Loucy (cell line): ENCODE measurements at regions not wholly inside any gene's neighbourhood (a gene's known extent, or its start where the extent isn't known, plus 50 kb on each side); places are given as distances from the start of the nearest gene placed in this dataset.

Experiments used
- H2AFZ ChIP-seq: fragments of 200-600 bp; sonication (generic); 2 replicates; pipeline ENCODE4 v1.6.0; 2016; ENCODE audit warnings: antibody characterized with exemption, mild to moderate bottlenecking, low read length, moderate library complexity
- H3F3A ChIP-seq: fragments of 200-600 bp; 2 replicates; pipeline ENCODE4 v1.6.0; 2016; ENCODE audit warnings: antibody characterized with exemption, low read depth, mild to moderate bottlenecking
- H3K27me3 ChIP-seq: fragments of 200-600 bp; sonication (generic); 2 replicates; pipeline ENCODE4 v1.6.1; 2014; ENCODE audit warnings: low read length, mild to moderate bottlenecking; ENCODE audit not compliant: insufficient read depth, poor library complexity, severe bottlenecking
- H3K36me3 ChIP-seq: fragments of 200-600 bp; sonication (generic); 2 replicates; pipeline ENCODE4 v1.6.1; 2016; ENCODE audit warnings: low read length; ENCODE audit not compliant: insufficient read depth
- H3K4me1 ChIP-seq: fragments of 200-600 bp; sonication (generic); 2 replicates; pipeline ENCODE4 v1.5.1; 2014; ENCODE audit warnings: low read length, mild to moderate bottlenecking; ENCODE audit not compliant: insufficient read depth, poor library complexity, severe bottlenecking
- H3K4me2 ChIP-seq: fragments of 200-600 bp; sonication (generic); 2 replicates; pipeline ENCODE4 v1.6.0; 2014; ENCODE audit warnings: antibody characterized with exemption, low read length, low read depth, mild to moderate bottlenecking; ENCODE audit not compliant: poor library complexity, severe bottlenecking
- H3K4me3 ChIP-seq: fragments of 200-600 bp; sonication (generic); 2 replicates; pipeline ENCODE4 v1.5.1; 2014; ENCODE audit warnings: low read length, mild to moderate bottlenecking, mixed read lengths; ENCODE audit not compliant: poor library complexity, severe bottlenecking
- H3K79me2 ChIP-seq: fragments of 200-600 bp; sonication (generic); 2 replicates; pipeline ENCODE4 v1.6.1; 2014; ENCODE audit warnings: low read length; ENCODE audit not compliant: insufficient read depth
- H3K9ac ChIP-seq: fragments of 200-600 bp; sonication (generic); 2 replicates; pipeline ENCODE4 v1.6.0; 2014; ENCODE audit warnings: mild to moderate bottlenecking, low read depth, low read length, moderate library complexity; ENCODE audit not compliant: poor library complexity, severe bottlenecking
- H3K9me2 ChIP-seq: fragments of 200-600 bp; sonication (generic); replicated peaks from 2 replicates; pipeline ENCODE4 v1.6.1; 2016; ENCODE audit warnings: low read depth, low read length, mixed read lengths
- H3K9me3 ChIP-seq: fragments of 200-600 bp; sonication (generic); 2 replicates; pipeline ENCODE4 v1.6.1; 2014; ENCODE audit warnings: mild to moderate bottlenecking, antibody characterized with exemption, low read length, low read depth; ENCODE audit not compliant: insufficient read depth
- H4K20me1 ChIP-seq: fragments of 200-600 bp; sonication (generic); 2 replicates; pipeline ENCODE4 v1.6.0; 2014; ENCODE audit warnings: antibody characterized with exemption, low read length, mild to moderate bottlenecking; ENCODE audit not compliant: insufficient read depth, poor library complexity, severe bottlenecking
- EZH2phosphoT487 ChIP-seq: fragments of 200-600 bp; IDR thresholded peaks from 2 replicates; pipeline ENCODE4 v1.6.1; 2018; ENCODE audit warnings: antibody characterized with exemption, mild to moderate bottlenecking, moderate library complexity, borderline replicate concordance
- TF ChIP-seq, protein P1 (sequence below): fragments of 200-600 bp; sonication (generic); conservative IDR thresholded peaks from 2 replicates; pipeline ENCODE4 v1.5.1; 2014; ENCODE audit warnings: mild to moderate bottlenecking, antibody characterized with exemption, low read length

DNA sequence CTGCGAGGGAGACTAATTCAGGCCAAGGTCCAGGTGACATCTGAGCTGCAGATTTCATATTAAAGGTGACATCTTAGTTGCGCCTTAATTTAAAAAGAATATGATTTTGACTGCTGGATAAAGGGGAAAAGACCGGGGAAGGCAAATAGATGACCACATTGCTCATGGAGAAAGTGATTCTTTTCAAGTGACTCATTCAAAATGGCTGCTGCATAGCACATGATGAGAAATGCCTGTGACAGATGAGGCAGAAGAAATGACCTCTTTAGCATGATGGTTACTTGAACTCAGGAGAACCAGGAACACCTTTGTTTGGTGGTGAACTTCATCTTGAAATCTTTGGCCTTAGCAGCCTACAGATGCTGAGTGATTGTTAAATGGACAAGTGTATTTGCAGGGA lies 385.8 kb upstream of the TRIB2 start:
- Histone ChIP-seq H3K4me1 (peaks cover 15% of the 10 kb centered on the region), H3K27me3 (no peaks in the 10 kb centered on the region), H3K9me3 (no peaks in the 10 kb centered on the region), H4K20me1 (no peaks in the 10 kb centered on the region), H3F3A (no peaks in the 10 kb centered on the region), H3K4me3 (no peak overlapping the region), H3K36me3 (no peaks in the 10 kb centered on the region), H3K4me2 (no peak overlapping the region), H3K79me2 (no peaks in the 10 kb centered on the region), H3K9ac (no peak overlapping the region), H2AFZ (no peak overlapping the region), H3K9me2 (no peaks in the 10 kb centered on the region)
- TF ChIP-seq EZH2phosphoT487 = no peak

- H3K4me3 ChIP-seq = no peak overlapping the region
- H3K36me3 ChIP-seq = no peaks in the 10 kb centered on the region
- H3K9me3 ChIP-seq = no peaks in the 10 kb centered on the region
- no peak overlapping the region for H2AFZ ChIP-seq
- no peak overlapping the region for H3K9ac ChIP-seq
- no peaks in the 10 kb centered on the region for H4K20me1 ChIP-seq
- H3K27me3 ChIP-seq = no peaks in the 10 kb centered on the region
- no peaks in the 10 kb centered on the region for H3K79me2 ChIP-seq
- no peak overlapping the region for H3K4me2 ChIP-seq
- no peaks in the 10 kb centered on the region for H3K9me2 ChIP-seq
- no peaks in the 10 kb centered on the region for H3F3A ChIP-seq
- peaks cover 8% of the 10 kb centered on the region for H3K4me1 ChIP-seq
- TF ChIP-seq EZH2phosphoT487 = no peak
- TF ChIP-seq, protein P1, sequence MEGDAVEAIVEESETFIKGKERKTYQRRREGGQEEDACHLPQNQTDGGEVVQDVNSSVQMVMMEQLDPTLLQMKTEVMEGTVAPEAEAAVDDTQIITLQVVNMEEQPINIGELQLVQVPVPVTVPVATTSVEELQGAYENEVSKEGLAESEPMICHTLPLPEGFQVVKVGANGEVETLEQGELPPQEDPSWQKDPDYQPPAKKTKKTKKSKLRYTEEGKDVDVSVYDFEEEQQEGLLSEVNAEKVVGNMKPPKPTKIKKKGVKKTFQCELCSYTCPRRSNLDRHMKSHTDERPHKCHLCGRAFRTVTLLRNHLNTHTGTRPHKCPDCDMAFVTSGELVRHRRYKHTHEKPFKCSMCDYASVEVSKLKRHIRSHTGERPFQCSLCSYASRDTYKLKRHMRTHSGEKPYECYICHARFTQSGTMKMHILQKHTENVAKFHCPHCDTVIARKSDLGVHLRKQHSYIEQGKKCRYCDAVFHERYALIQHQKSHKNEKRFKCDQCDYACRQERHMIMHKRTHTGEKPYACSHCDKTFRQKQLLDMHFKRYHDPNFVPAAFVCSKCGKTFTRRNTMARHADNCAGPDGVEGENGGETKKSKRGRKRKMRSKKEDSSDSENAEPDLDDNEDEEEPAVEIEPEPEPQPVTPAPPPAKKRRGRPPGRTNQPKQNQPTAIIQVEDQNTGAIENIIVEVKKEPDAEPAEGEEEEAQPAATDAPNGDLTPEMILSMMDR = no peak
Measured at GRCh38 chr2:12331698-12332097, 385.0 kb upstream of the TRIB2 start.

- Histone ChIP-seq H3K27me3 (no peaks in the 10 kb centered on the region), H3K79me2 (no peaks in the 10 kb centered on the region), H3K9me3 (no peaks in the 10 kb centered on the region), H4K20me1 (no peaks in the 10 kb centered on the region), H3K9me2 (no peaks in the 10 kb centered on the region), H3K4me2 (no peak overlapping the region), H3K4me1 (peaks cover 8% of the 10 kb centered on the region), H3K4me3 (no peak overlapping the region), H2AFZ (no peak overlapping the region), H3K9ac (no peak overlapping the region), H3K36me3 (no peaks in the 10 kb centered on the region), H3F3A (no peaks in the 10 kb centered on the region)
- no peak for TF ChIP-seq EZH2phosphoT487
- TF ChIP-seq, protein P1 = no peak
Measured at GRCh38 chr2:12333293-12333692, 383.4 kb upstream of the TRIB2 start.

DNA sequence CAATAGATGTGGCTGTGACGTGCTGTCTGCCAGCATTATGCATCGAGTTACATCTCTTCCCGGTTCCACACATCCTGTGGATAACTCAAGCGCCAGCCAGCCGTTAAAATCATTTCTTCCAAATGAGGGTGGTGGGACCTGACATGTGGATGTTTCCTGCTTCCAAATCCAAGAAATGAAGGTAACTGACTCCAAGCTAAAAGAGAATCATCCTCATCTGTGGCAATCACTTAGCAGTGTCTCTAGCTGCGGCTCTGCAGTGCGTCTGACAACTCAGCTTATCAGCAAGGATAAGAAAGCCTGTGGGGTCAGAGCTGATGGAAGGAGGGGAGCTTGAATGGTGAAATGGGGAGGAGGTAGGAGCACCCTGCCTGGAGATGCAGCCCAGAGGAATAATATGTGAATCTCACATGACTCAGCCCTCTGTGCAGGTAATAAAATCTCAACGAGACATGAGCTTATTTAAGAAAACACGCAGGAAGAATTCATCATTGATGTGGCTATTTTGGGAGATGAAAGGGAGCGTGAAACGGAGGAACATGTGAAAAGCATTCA lies 382.2 kb upstream of the TRIB2 start:
- H3F3A ChIP-seq = no peaks in the 10 kb centered on the region
- H4K20me1 ChIP-seq = no peaks in the 10 kb centered on the region
- no peaks in the 10 kb centered on the region for H3K9me3 ChIP-seq
- no peaks in the 10 kb centered on the region for H3K79me2 ChIP-seq
- no peak overlapping the region for H3K9ac ChIP-seq
- no peak overlapping the region for H3K4me2 ChIP-seq
- peaks cover 8% of the 10 kb centered on the region for H3K4me1 ChIP-seq
- no peaks in the 10 kb centered on the region for H3K9me2 ChIP-seq
- no peak overlapping the region for H3K4me3 ChIP-seq
- no peaks in the 10 kb centered on the region for H3K36me3 ChIP-seq
- H2AFZ ChIP-seq = no peak overlapping the region; the same call in 1 of the 2 replicates
- H3K27me3 ChIP-seq = no peaks in the 10 kb centered on the region
- TF ChIP-seq, protein P1 = no peak
- TF ChIP-seq EZH2phosphoT487 = no peak
